PC-3 (cell line): ENCODE measurements at regions not wholly inside any gene's neighbourhood (a gene's known extent, or its start where the extent isn't known, plus 50 kb on each side); places are given as distances from the start of the nearest gene placed in this dataset.

ENCODE experiments used
- EZH2 ChIP-seq: fragments of 300-600 bp; sonication (generic); IDR thresholded peaks from one replicate; pipeline ENCODE4 v1.6.1; 2017; ENCODE audit warnings: antibody characterized with exemption, mild to moderate bottlenecking, low read length; ENCODE audit not compliant: unreplicated experiment
- TF ChIP-seq, protein P1 (sequence below): fragments of 300-600 bp; sonication (generic); conservative IDR thresholded peaks from 2 replicates; pipeline ENCODE4 v1.5.1; 2017; ENCODE audit warnings: antibody characterized with exemption, low read depth, mild to moderate bottlenecking, low read length

DNA sequence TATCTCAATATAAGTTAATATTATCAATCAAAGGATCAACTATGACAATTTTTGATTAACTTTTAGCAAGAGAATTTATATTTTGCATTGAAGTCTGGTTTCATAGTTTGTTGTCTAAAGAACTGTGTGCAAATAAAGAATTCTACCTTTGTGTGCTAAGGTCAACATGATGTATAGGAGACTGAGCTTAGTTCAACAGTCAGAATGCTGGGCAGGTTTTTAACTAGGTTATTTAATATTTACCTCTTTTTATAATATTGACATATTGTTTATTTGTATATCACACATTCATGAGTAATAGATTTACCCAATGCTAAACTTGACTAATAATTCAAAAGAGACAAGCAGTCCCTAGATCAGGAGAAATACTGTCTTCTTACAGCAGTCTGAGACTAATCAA, 831.4 kb downstream of the DSC3 start:
- TF ChIP-seq, protein P1, sequence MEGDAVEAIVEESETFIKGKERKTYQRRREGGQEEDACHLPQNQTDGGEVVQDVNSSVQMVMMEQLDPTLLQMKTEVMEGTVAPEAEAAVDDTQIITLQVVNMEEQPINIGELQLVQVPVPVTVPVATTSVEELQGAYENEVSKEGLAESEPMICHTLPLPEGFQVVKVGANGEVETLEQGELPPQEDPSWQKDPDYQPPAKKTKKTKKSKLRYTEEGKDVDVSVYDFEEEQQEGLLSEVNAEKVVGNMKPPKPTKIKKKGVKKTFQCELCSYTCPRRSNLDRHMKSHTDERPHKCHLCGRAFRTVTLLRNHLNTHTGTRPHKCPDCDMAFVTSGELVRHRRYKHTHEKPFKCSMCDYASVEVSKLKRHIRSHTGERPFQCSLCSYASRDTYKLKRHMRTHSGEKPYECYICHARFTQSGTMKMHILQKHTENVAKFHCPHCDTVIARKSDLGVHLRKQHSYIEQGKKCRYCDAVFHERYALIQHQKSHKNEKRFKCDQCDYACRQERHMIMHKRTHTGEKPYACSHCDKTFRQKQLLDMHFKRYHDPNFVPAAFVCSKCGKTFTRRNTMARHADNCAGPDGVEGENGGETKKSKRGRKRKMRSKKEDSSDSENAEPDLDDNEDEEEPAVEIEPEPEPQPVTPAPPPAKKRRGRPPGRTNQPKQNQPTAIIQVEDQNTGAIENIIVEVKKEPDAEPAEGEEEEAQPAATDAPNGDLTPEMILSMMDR: no peak
- TF ChIP-seq EZH2: no peak
